ENCODE measurements at regions not wholly inside any gene's neighbourhood (a gene's known extent, or its start where the extent isn't known, plus 50 kb on each side); places are given as distances from the start of the nearest gene placed in this dataset.
A peak's percentile ranks its signal among the peaks of the same experiment; 100 is the strongest.

- H3K4me3 ChIP-seq = no peak overlapping the region
- no peak overlapping the region for H3K27ac ChIP-seq
- H3K27me3 ChIP-seq = no peaks in the 10 kb centered on the region
- TF ChIP-seq CTCF (IDR thresholded peaks at IDR 0.05; ENCODE audit: low read depth, low read length) = no peak
- no peaks in the 10 kb centered on the region for H3K9me3 ChIP-seq (ENCODE audit: low read depth)
- DNase-seq (ENCODE audit: low read depth in 1 of 2, low spot score in 1 of 2) = no peak
- H3K4me1 ChIP-seq (ENCODE audit: low read depth) = no peaks in the 10 kb centered on the region
- H3K36me3 ChIP-seq = no peaks in the 10 kb centered on the region
These were observed 804.6 kb upstream of the COX7C start for GRCh38 chr5:85813146-85813545.

GRCh38 chr5:85814596-85814995 lies 803.1 kb upstream of the COX7C start:
- no peak overlapping the region for H3K4me3 ChIP-seq
- no peak for TF ChIP-seq CTCF (IDR thresholded peaks at IDR 0.05; ENCODE audit: low read depth, low read length)
- H3K36me3 ChIP-seq = no peaks in the 10 kb centered on the region
- no peak overlapping the region for H3K27ac ChIP-seq
- no peaks in the 10 kb centered on the region for H3K9me3 ChIP-seq (ENCODE audit: low read depth)
- H3K27me3 ChIP-seq = no peaks in the 10 kb centered on the region
- no peaks in the 10 kb centered on the region for H3K4me1 ChIP-seq (ENCODE audit: low read depth)
- DNase-seq (ENCODE audit: low read depth in 1 of 2, low spot score in 1 of 2) = peak in 1 of 2 donors; percentile 3

GRCh38 chr5:85823462-85824426 lies 794.0 kb upstream of the COX7C start:
- H3K4me1 ChIP-seq (ENCODE audit: low read depth) = no peaks in the 10 kb centered on the region
- no peaks in the 10 kb centered on the region for H3K36me3 ChIP-seq
- TF ChIP-seq CTCF (IDR thresholded peaks at IDR 0.05; ENCODE audit: low read depth, low read length) = no peak
- no peaks in the 10 kb centered on the region for H3K9me3 ChIP-seq (ENCODE audit: low read depth)
- no peak for DNase-seq (ENCODE audit: low read depth in 1 of 2, low spot score in 1 of 2)
- H3K4me3 ChIP-seq = no peak overlapping the region
- no peak overlapping the region for H3K27ac ChIP-seq
- no peaks in the 10 kb centered on the region for H3K27me3 ChIP-seq

GRCh38 chr5:85838781-85839180 lies 779.0 kb upstream of the COX7C start:
- TF ChIP-seq CTCF (IDR thresholded peaks at IDR 0.05; ENCODE audit: low read depth, low read length) = no peak
- H3K36me3 ChIP-seq = no peaks in the 10 kb centered on the region
- DNase-seq (ENCODE audit: low read depth in 1 of 2, low spot score in 1 of 2) = no peak

GRCh38 chr5:85841653-85842052 lies 776.1 kb upstream of the COX7C start:
- no peak for DNase-seq (ENCODE audit: low read depth in 1 of 2, low spot score in 1 of 2)
- no peak for TF ChIP-seq CTCF (IDR thresholded peaks at IDR 0.05; ENCODE audit: low read depth, low read length)

More at GRCh38 chr5:85838781-85839180, 779.0 kb upstream of the COX7C start:
- H3K27me3 ChIP-seq = no peaks in the 10 kb centered on the region
- no peak overlapping the region for H3K4me3 ChIP-seq
- no peaks in the 10 kb centered on the region for H3K9me3 ChIP-seq (ENCODE audit: low read depth)
- H3K4me1 ChIP-seq (ENCODE audit: low read depth) = no peaks in the 10 kb centered on the region
- no peak overlapping the region for H3K27ac ChIP-seq

More at GRCh38 chr5:85841653-85842052, 776.1 kb upstream of the COX7C start:
- H3K4me1 ChIP-seq (ENCODE audit: low read depth) = no peaks in the 10 kb centered on the region
- no peaks in the 10 kb centered on the region for H3K9me3 ChIP-seq (ENCODE audit: low read depth)
- no peaks in the 10 kb centered on the region for H3K36me3 ChIP-seq
- no peak overlapping the region for H3K27ac ChIP-seq
- no peak overlapping the region for H3K4me3 ChIP-seq
- H3K27me3 ChIP-seq = no peaks in the 10 kb centered on the region

Data from cardiac muscle cell (in vitro differentiated cells and primary cell).